KOPT-K1 (cell line): ENCODE measurements at regions not wholly inside any gene's neighbourhood (a gene's known extent, or its start where the extent isn't known, plus 50 kb on each side); places are given as distances from the start of the nearest gene placed in this dataset.
"Not testable (repeated sequence)": the region's sequence is repeated elsewhere in the genome, so short reads cannot be mapped to it uniquely, and the experiment has no call there.

ENCODE experiments used
- H3K27ac ChIP-seq: fragments of 200-600 bp; sonication (generic); 2 replicates; pipeline ENCODE4 v1.5.1; 2016; ENCODE audit warnings: antibody characterized with exemption, mild to moderate bottlenecking, low read depth, low read length; ENCODE audit not compliant: poor library complexity, severe bottlenecking
- H3K36me3 ChIP-seq: fragments of 200-600 bp; sonication (generic); 2 replicates; pipeline ENCODE4 v1.5.1; 2017; ENCODE audit warnings: antibody characterized with exemption, mild to moderate bottlenecking, low read length, moderate library complexity; ENCODE audit not compliant: insufficient read depth
- H3K9me3 ChIP-seq: fragments of 200-600 bp; sonication (generic); 2 replicates; pipeline ENCODE4 v1.5.1; 2017; ENCODE audit warnings: antibody characterized with exemption, low read length, mild to moderate bottlenecking; ENCODE audit not compliant: insufficient read depth, poor library complexity, severe bottlenecking

GRCh38 chr9:124135813-124136365, 121.9 kb upstream of the NEK6 start:
- Histone ChIP-seq H3K27ac (no peak overlapping the region), H3K9me3 (no peaks in the 10 kb centered on the region), H3K36me3 (no peaks in the 10 kb centered on the region)

DNA sequence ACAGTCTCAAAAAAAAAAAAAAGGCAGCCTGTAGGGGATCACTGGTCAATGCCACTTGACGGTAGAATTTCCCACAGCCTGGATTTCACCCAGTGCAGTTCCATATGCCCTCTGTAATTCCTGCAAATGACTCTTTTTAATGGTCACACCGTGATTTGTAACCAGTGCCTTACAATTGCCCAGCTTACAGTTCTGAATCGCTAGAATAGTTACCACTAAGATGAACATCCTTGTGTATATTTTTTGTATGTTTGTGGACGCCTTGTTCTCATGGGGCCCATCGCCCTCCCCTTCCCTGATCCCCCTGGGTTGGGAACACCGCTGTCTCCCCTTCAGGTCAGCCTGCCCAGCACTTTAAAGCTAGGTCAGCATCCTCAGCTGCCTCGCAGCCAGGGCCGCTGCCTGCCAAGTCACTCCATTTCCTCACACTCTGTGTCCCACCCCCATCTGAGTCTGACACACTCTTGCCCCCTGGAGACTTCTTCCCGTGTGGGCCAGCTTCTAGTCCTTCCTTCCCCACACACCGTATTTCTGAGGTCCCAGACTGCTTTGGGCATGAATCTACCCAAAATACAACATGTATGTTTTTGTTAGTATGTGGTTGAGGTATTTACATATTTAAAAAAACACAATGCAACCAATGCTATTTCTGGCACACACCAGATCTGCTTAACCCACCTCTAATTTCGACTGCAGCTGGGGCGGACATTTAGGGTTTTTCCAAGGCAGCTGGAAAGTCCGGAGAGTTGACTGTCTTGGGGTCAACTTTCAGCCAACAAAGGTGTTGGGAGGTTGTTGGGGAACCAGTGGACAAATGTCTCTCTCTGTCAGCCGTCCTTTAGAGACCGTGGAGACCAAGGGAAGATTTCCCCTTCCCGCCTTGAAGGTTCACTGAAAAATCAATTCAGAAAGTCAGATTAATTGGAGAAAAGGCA, 120.5 kb upstream of the NEK6 start:
- no peaks in the 10 kb centered on the region for H3K36me3 ChIP-seq
- H3K27ac ChIP-seq, result no peak overlapping the region
- no peaks in the 10 kb centered on the region for H3K9me3 ChIP-seq

GRCh38 chr9:124137944-124138335, 119.8 kb upstream of the NEK6 start:
- Histone ChIP-seq H3K36me3 (no peaks in the 10 kb centered on the region), H3K9me3 (no peaks in the 10 kb centered on the region), H3K27ac (no peak overlapping the region)

DNA sequence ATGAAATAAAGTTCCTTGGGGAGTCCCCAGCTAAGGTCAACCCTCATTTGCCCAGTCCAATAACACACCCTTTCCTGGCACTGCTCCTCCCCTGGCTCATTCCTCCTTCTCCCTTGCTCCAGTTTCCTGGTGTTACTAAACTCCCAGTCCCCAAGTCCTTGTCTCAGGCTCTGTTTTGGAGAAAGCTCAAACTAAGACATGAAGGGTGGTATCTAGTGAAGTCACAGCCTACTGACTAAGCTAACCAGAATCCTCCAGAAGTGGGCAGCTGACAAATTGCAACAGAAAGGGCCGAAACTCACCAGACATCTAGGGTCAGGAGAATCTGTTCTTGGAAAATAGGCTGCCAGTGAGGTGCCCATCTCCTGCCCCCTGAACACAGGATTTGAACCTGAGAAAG, 118.7 kb upstream of the NEK6 start:
- no peaks in the 10 kb centered on the region for H3K9me3 ChIP-seq
- H3K27ac ChIP-seq, result no peak overlapping the region
- H3K36me3 ChIP-seq, result no peaks in the 10 kb centered on the region

GRCh38 chr9:124140941-124141568, 116.7 kb upstream of the NEK6 start:
- H3K9me3 ChIP-seq, result no peaks in the 10 kb centered on the region
- H3K27ac ChIP-seq, result no peak overlapping the region
- no peaks in the 10 kb centered on the region for H3K36me3 ChIP-seq

GRCh38 chr9:124144561-124145123, 113.1 kb upstream of the NEK6 start:
- not testable (repeated sequence) for H3K27ac ChIP-seq, H3K9me3 ChIP-seq, H3K36me3 ChIP-seq

GRCh38 chr9:124146031-124146561, 111.7 kb upstream of the NEK6 start:
- H3K36me3 ChIP-seq, result no peaks in the 10 kb centered on the region
- H3K27ac ChIP-seq, result no peak overlapping the region

DNA sequence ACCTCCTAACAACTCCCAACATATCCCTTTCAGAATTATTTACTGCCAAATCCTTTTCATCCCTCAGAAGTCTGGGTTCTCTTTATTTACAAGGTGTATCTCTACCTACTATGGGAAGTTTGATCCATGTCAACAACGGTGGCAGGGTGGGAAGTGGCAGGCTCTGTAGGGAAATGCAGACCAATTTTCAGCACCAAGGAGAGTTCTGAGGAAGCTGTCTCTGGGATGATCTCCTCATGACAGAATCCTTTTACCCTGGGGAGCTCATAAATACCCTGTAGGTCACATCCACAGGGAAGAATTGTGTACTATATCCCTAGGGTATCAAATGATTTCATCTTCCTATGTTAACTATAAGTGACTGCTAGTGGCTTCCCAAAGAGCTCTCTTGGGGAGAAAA, 107.8 kb upstream of the NEK6 start:
- H3K36me3 ChIP-seq, result no peaks in the 10 kb centered on the region
- no peak overlapping the region for H3K27ac ChIP-seq
- no peaks in the 10 kb centered on the region for H3K9me3 ChIP-seq

More at GRCh38 chr9:124146031-124146561, 111.7 kb upstream of the NEK6 start:
- no peaks in the 10 kb centered on the region for H3K9me3 ChIP-seq

DNA sequence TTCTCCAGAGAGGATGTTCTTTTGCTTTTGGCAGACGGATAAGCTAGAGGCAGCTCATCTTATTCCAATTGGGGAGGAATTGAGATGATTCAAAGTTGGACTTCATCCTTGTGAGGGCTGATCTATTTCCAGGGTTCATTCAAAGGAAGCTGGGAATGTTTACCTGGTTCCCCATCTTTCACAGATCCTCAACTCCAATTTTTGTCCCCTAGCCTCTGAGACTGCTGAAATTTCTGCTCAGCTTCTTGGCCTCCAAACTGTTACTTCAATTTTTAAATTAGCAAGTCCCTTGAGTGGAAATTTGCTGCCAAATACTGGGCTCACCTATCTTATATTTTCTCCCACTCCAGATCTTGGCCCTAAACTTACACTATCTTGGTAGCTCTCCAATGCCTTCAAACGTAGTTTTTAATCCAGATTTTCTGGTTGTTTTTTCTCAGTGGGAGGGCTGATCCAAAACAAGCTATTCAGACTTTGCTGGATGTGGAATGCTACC, 93.9 kb upstream of the NEK6 start:
- H3K9me3 ChIP-seq, result peaks cover 5% of the 10 kb centered on the region
- no peaks in the 10 kb centered on the region for H3K36me3 ChIP-seq
- no peak overlapping the region for H3K27ac ChIP-seq

DNA sequence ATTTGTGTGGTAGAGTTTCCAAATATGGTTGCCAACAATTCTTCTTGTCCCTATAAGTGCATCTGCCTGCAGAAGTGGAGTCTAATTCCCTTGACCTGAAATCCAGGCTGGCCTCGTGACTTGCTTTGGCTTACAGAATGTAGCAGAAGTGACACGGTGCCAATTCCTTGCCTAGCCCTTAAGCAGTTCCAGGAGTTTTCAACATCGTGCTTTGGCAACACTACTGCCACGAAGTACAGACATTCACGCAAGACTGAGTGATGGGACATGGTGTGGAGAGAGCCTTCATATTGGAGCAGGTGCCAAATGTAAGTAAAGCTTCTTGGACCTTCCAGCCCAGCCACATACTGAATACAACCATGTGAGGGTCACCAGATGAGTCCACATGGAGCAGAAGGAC, 92.9 kb upstream of the NEK6 start:
- H3K27ac ChIP-seq, result no peak overlapping the region
- H3K9me3 ChIP-seq, result peaks cover 5% of the 10 kb centered on the region

DNA sequence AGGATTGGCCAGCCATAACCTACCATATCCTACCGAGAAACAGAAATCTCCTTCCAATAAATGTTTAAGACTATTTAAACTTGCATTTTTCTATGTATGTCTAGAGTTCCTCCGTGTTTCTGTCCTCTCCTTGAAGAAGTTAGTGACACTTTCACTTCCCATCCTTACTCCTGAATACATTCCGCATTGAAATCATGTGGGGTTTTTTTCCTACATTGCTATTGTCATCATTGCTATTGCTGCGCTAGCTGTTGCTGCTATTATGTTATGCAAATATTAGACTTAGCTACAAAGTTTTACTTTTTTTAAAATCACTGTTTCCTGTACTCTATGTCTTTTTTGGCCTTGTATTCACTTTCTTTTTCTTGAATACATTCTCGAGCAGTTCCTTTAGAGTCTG, 83.3 kb upstream of the NEK6 start:
- Histone ChIP-seq H3K9me3 (peaks cover 13% of the 10 kb centered on the region), H3K36me3 (no peaks in the 10 kb centered on the region), H3K27ac (no peak overlapping the region)

More for the DNA sequence above, 92.9 kb upstream of the NEK6 start:
- H3K36me3 ChIP-seq, result no peaks in the 10 kb centered on the region

DNA sequence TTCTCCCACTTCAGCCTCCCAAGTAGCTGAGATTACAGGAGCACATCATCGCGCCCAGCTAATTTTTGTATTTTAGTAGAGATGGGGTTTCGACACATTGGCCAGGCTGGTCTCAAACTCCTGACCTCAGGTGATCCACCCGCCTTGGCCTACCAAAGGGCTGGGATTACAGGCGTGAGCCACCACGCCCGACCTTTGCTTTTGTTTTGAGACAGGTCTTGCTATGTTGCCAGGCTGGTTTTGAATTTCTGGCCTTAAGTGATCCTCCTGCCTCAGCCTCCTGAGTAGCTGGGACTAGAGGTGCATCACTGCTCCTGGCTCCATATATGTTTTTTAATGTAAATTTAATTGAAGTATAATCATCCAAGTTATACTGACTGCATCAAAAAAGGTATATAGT, 80.2 kb upstream of the NEK6 start:
- not testable (repeated sequence) for H3K36me3 ChIP-seq, H3K27ac ChIP-seq
- H3K9me3 ChIP-seq, result peaks cover 12% of the 10 kb centered on the region

GRCh38 chr9:124179196-124180071, 78.3 kb upstream of the NEK6 start:
- H3K9me3 ChIP-seq, result no peaks in the 10 kb centered on the region
- no peaks in the 10 kb centered on the region for H3K36me3 ChIP-seq
- no peak overlapping the region for H3K27ac ChIP-seq

DNA sequence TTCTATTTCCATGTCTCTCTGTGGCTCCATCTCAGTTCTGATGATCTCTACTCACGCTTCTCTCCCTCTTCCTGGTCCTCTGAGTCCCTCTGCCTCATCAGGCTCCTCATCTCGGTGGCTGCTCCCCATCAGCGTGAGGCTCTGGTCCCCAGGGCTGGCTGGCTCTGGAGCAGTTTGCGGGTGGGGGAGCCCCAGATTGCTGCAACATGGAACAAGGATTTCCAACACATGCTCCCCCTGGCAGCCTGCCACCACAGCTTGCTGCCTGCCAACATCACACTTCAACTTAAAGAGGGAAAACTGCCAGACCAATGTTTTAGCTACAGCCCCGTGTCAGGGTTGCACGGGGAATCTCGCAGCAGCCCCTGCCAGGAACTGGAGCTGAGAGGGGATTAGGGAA, 77.2 kb upstream of the NEK6 start:
- H3K9me3 ChIP-seq, result no peaks in the 10 kb centered on the region
- H3K36me3 ChIP-seq, result no peaks in the 10 kb centered on the region

More for the DNA sequence above, 77.2 kb upstream of the NEK6 start:
- H3K27ac ChIP-seq, result no peak overlapping the region
